HG03558 (cell line): ENCODE measurements at regions not wholly inside any gene's neighbourhood (a gene's known extent, or its start where the extent isn't known, plus 50 kb on each side); places are given as distances from the start of the nearest gene placed in this dataset.

ENCODE experiments used
- ATAC-seq: cut with Tn5 transposase; IDR thresholded peaks from one replicate; pipeline ENCODE4 v1.9.1; 2021; ENCODE audit warnings: moderate number of reproducible peaks; ENCODE audit not compliant: unreplicated experiment; ENCODE audit errors: extremely low read depth

DNA sequence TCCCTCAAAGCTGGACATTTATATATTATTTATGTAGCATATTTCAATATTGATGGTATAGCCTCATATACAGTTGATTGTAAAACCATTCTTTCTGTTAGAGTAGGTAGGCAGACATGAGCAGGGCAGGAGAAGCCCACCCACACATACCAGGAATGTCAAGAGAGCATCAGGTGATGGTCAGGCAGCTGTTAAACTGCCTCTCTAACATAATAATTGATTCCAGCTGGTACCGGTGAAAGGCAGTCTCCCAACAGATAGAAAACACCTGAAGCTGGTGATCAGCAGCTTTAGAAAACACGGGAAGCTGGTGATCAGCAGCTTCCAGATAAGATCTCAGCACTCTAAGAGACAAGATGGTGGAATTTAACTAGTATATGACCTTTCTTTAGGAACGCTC, 132.9 kb downstream of the SLITRK6 start:
- no peak for ATAC-seq

DNA sequence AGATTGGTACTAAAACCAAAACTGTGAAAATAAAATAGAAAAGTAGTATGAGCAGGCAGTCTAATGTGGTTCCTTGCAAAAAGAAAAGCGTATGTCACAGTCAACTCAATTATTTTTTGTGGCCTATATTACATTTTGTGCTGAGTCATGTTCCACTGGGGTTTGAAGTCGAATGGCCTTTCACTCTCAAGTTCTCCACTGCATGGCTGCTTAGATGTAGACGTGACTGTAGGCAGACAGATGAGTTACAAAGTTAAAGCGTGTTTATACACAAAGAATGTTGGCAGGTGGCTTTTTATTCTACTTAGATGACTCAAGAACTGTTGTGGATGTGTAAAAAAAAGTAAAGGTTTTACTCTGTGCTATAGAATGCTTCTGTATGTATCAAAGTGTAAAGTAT, 133.9 kb downstream of the SLITRK6 start:
- ATAC-seq: no peak

DNA sequence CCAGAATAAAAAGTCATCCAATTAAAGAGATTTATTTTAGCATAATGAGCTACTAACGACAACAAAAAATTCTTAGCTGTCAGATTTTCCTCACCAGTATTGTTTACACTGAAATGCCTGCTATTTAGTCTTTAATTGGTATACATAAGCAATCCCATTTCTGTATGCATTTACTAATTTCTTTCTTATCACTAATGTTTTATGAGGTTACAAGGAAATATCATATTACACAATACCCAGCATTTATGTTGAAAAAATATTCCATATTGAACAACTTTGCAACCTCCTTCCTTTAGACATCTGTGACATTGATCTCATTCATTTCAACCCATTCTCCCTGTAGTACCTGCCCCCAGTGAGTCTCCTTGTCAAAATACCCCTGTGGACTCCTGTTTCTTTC, 135.4 kb downstream of the SLITRK6 start:
- ATAC-seq: no peak

DNA sequence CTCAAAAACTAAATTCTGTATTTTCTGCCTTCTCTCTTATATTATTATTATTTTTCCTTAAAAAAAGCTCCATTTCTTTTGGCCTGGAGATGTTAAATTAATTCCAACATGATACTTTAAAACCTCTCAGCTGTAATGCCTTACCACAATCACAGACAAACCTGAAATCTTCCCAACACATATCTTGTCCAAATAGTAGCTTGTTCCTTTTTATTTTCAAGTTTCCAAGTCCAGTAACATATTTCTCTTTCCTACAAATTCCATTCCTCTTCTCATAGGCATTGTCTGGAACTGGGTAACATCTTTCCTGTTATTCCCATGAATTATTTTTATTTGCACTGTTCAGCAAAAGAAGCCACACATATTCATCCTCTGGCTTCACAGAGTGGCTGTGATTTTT, 137.0 kb downstream of the SLITRK6 start:
- ATAC-seq: no peak

DNA sequence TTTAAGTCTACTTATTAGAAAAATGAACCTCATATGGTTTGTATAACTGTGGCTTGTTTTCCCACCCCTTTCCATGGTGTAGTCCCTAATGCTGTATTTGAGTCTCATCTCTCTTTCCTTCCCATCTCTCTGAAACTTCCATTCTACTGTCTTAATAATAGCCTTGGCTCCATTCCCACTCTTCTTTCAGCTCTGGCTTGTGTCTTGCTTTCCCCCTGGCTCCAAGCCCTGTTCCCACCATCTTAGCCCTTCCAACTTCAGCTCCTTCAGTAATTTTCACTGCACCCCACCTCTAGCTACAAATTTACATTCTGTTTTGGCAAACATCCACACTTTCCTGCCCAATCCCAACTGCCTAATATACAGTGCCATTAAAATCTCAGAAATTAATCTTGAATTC, 137.5 kb downstream of the SLITRK6 start:
- no peak for ATAC-seq

DNA sequence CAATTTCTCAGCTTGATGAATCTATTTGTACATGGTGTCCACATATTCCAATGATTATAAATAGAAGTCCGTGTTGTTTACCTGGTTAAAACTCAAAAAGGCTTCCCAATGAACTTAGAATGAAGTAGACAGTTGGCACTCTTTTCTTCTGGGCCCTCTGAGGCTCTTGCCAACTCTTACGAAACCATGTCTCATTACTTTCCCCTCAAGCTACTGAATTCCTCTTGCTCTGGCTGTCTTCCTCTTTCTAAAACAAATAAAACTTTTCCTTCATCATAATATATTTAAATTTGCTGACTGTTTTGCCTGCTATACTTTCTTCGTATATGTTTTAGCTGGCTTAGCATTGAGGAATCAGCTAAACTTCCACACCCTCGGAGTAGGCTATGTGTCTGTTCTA, 139.7 kb downstream of the SLITRK6 start:
- no peak for ATAC-seq

DNA sequence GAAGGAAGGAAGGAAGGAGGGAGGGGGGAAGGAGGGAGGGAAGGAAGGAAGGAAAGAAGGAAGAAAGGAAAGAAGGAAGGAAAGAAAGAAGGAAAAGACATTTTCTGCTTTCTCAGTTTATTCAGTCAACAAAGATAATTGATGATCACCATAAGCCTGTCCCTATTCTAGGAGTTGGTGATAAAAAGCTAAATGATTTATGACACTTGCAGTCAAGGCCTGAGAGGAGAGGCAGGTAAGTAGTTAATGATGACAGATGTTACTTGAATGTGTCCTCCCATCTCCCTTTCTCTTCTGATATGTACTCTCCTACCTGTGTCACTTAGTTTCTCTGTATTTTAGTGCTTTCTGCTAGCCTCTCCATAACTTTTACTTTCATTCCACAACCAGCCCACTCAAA, 141.3 kb downstream of the SLITRK6 start:
- ATAC-seq: no peak

DNA sequence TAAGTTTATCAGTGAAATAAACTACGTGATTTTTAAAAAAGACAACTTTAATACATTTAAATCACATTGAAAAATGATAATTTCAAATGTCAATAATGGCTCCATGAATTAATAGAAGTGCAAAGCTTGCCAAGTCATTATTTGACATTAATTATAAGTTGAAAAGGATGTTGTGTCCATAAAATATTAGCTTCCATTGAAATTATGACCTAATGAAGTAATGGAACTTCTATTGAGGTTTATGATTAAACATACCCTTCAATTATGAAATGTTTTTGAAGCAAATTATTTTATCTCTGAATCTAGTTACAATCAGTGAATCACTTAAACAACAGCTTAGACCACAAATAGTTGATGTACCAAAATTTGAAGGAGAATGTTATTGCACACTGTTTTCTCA, 144.2 kb downstream of the SLITRK6 start:
- ATAC-seq: no peak

DNA sequence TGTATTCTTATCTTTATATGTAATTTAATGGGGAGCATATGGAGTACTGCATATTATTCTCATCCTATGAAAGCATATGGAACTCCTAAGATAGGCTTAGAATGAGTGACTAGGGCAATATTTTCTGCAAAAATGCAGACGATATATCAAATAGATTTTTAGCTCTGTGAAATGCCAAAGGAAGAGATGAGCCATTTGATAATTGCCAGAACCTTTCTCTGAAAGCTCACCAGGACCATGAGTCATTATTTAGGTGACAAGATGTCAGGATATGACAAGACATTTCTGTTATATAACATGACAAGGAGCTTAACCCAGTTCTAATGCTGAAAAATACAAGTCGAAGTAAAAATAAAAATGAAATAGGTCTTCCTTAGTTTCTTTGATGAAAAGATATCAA, 145.0 kb downstream of the SLITRK6 start:
- ATAC-seq: no peak

DNA sequence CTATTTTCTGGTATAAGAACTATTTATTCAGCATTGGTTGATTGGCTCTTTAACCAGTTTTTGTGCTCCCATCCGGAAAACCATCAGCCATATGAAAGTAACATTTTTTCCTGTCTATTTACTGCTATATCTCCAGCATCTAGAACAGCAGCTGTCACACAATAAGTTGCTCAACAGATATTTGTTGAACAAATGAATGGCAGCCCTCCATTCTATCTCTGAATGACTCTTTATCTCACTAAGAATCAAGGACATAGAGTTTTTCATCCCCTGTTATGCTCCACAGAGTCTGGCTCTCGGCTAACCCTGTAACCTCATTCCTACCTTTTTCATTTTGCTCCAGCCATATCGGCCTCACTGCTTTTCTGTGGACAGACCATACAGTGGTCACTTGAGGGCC, 145.5 kb downstream of the SLITRK6 start:
- no peak for ATAC-seq

DNA sequence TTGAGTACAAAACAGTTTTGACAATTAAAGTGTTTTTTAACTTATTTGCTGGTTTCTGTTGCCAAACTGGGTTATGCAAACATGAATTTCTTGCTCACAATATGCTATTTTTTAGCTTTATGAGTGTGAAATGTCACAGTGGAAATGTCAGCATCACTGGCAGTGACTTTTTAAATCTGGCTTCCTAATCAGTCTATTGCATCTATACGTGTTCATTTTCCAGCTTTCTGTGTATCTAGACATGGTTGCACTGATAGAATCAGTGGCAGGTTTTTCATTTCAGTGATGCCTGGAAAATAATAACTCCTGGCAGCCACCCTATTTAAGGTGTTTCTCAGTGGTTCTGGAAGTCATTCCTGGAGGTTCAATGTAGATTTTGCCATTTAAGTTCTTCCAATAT, 146.7 kb downstream of the SLITRK6 start:
- ATAC-seq: no peak

DNA sequence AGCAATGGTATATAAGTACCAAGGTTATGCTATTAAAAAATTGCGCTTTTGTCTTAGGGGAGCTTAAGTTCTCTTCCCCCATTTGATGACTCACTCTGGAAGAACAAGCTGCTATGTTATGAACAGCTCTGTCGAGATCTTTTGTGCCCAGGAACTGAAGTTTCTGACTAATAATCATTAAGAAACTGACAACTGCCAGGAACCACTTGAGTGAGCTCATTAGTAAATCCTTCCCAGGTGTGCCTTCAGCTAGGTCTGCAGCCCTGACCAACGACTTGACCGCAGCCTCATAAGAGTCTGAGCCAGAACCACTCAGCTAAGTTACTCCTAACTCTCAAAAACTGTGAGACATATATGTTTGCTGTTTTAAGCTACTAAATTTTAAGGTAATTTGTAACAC, 147.8 kb downstream of the SLITRK6 start:
- no peak for ATAC-seq

DNA sequence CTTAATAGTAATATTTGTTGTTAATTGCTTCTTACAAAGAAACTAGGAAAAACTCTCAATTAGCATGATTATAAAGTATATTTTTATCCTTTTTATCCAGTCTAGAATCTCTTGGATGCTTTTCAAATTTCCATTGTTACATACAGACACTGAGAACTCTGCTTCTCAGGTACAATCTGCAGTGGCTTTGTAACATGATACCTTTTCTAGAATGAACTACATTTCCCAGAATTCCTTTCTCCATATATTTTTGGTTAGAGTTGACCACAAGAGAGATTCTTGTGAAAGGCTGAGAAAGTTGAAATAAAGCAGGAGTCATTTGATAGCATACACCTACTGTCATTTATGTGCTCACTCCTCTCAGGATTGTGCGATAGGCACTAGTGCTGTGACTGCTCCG, 148.6 kb downstream of the SLITRK6 start:
- ATAC-seq: no peak

DNA sequence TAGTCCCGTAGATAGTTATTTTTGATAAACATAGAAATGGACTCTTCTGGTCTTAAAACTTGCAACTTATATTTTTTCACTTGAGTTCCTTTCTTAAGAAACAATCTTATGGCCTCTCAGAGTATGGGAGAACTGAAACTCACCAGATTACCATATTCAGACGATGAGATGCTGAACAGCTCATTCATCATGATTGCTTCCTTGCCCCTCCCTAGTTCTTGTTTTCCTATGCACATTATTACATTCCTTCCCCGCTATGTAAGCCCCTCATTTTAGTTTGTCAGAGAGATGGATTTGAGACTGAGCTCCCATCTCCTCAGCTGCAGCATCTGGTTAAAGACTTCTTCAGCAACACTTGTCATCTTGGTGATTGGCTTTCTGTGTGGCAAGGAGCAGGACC, 158.5 kb downstream of the SLITRK6 start:
- no peak for ATAC-seq

DNA sequence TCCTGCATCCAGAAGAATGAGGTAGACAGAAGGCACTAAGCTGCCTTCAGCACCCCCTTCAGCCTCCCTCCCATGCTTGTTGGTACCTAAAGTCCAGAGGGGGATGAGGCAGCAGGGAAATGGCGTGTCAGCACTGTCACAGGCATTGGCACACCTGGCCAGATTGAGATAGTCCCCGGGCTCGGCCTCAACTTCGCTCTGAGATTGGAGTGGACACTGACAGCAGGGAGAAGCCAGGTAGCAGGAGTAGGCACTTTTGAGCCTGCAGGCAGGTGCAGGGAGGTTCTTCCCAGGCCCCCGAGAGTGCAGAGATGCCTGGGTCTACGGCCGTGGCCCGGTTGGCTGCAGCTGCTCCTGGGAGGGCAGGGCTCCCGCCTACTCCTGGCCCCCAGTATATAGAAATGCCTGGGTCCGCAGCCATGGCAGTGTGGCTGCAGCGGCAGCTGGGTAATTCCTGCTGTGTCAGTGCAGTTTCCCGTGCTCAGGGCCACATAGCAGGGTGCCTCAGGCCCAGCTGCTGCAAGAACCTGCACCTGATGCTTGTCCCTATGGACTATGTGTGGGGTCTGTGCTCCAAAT, 160.3 kb downstream of the SLITRK6 start:
- ATAC-seq: no peak

DNA sequence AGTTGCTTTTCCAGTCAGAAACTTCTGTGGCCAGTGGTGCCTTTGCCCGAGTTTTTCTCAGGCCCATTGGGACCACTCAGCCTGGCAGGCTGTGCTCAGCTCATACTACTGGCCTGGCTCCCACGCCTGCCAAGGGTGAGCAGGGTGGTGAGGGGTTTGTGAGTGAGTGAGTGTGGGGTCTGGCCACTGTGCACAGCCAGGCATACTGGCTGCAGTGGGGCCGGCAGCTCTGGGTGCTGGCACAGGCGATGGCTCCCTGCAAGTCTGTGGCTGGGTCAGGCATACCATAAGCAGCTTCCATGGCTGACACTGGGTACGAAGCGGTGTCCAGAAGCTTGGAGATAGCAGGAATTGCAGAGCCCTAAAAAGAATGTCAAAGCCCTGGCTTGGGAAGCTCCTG, 161.0 kb downstream of the SLITRK6 start:
- no peak for ATAC-seq

DNA sequence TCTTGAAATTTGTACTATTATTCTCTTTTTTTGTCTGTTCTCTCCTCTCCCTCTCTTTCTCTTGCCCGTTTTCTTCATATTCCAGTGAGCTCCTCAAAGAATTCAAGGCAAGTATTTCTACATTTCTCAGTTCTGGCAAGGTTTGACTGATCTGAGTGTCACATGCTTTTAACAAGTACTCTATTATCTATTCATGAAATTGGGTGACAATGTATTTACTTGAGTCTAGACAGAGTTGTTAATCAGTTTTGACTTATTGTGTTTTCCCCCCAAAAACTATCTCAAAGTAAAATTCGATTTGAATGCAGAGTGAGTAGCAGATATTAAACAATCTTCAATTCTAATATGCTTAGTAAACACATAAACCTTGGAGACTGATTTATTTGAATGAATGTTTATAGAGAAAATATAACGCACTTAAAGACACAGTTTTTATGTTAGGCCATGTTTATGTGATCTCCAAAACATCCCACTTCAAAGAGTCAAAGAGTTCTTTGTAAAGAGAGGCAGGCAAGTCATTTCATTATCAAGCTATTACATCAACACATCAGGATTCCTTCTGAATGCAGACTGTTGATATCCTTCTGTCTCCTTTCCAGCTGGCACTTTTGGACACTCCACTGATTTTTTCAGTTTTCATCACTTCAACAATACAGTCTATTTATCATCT, 166.6 kb downstream of the SLITRK6 start:
- ATAC-seq: no peak

DNA sequence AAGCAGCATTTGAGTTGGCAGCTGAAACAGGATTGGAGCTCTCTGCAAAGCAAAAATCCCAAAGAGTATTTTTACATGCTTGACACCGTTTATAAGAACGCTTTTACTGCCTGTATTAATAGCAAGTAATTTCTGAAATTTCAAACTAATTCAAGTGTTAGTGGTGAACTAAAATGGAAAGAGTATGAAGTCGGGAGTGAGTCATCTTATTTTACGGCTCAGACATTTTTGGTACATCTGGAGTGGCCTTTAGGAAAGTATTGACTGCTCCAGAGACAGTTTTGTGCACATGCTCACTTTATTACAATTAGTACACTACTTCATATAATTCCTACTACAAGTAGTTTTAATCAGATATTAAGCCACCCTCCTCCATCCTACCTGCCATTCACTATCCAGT, 167.4 kb downstream of the SLITRK6 start:
- ATAC-seq: no peak

DNA sequence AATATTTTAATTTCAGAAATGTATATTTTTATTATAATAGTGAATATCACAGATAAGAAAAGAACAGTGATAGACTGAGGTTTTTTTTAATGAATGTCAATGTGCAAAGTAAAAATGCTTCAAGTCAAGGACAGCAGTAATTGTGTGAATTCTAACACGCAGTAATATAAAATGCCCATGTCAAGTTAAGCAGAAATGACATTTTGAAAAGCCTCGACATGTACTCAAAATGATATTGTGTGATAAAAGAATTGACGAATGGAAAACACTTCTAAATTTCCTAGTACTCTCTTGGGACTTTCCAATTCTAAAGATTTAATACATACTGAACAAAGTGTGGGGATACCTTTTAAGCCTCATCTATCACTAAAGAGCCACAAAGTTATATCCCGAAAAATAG, 172.6 kb downstream of the SLITRK6 start:
- no peak for ATAC-seq

DNA sequence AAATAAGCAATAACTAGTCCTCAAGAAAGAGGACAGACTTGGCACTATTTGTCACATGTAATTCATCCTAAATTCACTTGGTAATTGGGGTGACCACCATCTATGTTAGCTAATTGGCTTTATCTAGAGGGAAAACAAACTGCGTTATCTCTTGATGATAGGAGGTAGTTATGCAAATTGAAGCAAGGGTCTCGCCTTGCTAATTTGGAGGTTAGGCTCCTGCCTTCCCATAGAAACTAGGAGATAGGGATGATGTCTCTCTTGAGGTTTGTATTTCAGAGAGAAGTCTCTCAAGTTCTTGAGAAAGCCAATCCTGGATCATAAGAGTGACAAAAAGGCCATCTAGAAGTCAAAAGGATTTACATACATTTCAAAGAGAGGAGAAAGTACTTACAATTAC, 179.9 kb downstream of the SLITRK6 start:
- no peak for ATAC-seq

DNA sequence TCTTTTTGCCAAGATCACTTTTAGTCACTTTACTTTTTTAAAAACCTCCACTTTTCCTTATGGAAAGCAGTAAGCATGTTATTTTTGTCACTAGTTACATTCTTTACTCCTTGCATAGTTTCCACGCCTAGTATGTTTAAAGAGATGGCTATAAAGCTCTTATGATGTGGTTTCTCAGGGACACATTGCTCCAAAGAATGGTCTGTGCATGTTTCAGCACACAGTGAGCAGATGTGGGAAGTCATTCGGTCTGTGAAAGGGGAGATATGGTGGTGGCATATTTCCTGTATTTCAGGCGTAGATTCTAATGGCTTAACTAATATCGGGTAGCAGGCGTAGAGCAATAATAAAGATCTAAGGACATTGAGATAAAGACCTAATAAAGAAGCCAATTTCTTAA, 180.7 kb downstream of the SLITRK6 start:
- no peak for ATAC-seq

DNA sequence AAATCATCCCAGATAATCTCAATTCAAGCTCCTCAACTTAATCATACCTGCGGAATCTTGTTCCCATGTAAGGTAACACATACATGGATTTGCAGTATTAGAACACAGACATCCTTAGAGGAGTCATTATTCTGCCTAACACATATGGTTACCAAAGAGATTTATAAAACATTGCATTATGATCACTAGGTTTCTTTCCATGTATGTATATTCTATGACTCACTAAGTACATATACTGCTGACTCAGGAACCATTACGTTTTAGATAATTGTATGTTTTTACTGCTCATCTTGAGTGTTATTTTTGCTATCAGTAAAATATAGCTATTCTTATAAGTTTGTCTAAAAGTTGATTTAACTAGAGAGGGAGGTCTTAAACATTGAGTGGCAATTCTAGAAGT, 182.9 kb downstream of the SLITRK6 start:
- no peak for ATAC-seq

DNA sequence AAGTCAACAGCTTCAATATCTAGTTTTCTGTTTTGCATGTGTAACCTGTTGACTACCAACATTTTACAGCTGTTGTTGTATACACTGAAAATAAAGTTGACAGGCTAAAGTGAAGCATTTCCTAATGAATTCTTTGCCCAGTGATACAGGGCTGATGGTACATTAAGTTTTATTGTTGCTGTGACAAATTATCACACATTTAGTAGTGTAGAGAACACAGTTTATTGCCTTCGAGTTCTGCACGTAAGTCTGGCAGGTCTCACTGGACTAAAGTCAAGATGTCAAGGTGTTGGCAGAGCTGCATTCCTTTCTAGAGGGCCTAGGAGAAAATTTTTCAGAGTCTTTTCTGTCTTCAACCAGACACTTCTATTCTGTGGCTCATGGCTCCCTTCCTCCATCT, 184.2 kb downstream of the SLITRK6 start:
- no peak for ATAC-seq
